ENCODE measurements at regions not wholly inside any gene's neighbourhood (a gene's known extent, or its start where the extent isn't known, plus 50 kb on each side); places are given as distances from the start of the nearest gene placed in this dataset.
"Not testable (repeated sequence)": the region's sequence is repeated elsewhere in the genome, so short reads cannot be mapped to it uniquely, and the experiment has no call there.

DNA sequence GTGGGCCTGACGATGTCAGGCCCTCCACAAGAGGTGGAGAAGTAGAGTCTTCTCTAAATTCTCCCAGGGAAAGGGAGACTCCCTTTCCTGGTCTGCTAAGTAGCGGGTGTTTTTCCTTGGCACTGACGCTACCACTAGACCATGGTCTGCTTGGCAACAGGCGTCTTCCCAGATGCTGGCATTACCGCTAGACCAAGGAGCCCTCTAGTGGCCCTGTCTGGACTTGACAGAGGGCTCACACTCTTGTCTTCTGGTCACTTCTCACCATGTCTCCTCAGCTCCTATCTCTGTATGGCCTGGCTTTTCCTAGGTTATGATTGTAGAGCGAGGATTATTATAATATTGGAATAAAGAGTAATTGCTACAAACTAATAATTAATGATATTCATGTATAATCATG, 51.1 kb upstream of the RASSF6 start:
- DNase-seq: not testable (repeated sequence)

DNA sequence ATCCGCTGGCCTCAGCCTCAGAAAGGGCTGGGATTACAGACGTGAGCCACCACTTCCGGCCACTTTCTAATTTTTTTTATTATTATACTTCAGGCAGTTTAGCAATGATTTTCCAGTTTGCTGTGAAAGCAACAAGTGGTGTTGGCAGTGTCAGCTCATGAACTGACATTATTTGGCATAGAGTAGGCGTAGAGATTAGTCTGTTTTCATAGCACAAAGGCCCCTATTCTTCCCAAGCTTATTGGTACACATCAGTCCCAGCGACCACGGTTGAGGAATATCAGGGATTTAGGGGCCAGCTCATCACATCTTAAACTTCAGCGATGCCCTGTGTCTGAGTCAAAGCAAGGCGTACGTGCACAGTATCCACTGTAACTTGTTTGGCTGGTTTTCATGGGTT, 53.0 kb upstream of the RASSF6 start:
- no peak for DNase-seq

DNA sequence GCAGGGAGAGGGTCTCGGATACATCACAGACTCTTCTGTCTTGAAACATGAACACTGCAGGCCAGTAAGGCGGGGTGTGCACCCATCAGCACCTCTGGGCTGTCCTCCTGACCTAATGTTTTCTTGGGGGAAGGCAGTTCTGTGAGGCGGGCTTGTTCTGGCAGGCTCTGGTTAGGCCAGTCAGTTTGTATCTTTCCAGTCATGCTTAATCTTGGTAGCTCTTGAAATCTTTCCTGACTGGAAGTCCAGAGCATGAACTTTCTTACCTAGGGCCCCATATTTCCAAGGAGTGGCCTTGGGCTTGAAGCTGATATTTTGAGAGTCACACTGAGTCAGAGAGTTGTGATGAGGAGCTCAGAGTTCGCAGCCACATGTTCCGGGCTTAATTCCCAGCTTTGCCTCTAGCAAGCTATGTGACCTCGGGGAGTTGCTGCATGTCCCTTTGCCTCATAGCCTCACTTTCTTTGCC, 54.2 kb upstream of the RASSF6 start:
- DNase-seq: no peak

DNA sequence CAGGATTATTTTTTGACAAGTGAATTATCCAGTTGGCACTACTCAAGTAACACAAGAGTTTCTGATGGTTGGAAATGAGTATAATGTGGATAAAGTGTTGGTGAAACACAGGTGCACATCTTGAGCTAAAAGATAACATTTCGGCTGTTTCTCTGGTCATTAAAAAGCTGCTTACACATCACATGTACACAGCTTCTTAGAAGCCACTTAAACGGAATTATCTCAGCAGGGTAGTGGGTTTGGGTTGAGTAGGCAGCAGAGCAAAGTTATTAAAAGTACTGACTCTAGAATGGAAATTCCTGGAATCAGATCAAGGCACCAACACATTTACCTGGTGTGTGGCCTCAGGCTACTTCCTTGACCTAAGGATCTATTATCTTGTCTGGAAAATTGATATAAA, 55.4 kb upstream of the RASSF6 start:
- no peak for DNase-seq

DNA sequence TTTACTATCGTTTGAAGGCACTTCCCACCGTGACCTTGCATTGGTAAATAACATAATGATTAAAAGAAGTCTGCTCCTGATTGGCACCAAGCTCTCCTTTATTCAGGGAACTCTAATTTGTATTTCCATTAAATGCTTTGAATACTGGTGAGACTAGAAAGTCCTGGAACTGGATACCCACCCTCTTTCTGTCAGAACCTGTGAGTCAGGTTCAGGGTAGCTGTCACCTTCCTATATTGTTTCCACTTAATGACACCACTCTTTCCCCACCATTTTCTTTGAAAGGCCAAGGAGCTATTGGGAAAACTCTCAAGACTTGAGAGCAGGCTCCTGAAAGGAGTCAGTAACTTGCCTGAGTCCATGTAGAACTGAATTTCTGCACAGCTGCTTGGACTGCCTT, 55.9 kb upstream of the RASSF6 start:
- no peak for DNase-seq

DNA sequence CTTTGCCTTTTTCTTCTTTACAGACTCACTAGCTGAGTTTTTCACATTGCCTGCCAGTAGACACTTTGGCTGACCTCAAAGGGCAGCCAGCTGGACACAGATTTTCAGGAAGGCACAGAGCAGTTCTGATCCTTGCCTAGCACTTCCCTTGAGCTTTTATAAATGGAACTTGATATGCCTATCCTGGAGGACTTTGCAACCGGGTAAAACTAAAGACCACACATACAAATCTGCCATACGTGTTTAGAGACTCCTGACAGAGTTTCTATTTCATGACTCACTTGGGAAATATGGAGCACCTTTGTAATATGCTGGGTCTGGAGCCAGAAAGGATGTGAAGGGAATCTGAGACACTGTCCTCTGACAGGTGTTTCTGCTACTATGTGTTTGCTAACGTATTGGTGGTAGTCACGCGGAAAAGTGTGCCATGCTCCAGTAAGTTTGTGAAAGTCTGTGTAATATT, 56.7 kb upstream of the RASSF6 start:
- DNase-seq: peak; percentile 91

DNA sequence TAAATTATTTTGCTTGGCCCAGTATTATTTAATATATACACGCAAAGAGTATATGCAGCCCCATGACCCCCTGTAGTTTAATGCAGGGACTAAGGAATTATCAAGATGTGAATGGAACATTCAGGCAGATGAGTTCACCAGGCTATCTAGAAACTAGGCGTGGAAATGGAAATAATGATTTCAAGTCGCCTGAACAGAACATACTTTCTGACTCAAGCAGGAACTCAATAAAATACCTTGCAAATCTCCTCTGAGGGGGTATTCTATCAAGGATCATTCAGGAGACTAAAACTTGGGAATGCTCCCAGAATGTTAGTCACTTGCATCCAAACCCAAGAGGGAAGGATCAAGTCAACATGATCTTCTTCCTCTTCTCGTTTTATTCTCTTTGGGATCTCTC, 59.6 kb upstream of the RASSF6 start:
- DNase-seq: no peak

DNA sequence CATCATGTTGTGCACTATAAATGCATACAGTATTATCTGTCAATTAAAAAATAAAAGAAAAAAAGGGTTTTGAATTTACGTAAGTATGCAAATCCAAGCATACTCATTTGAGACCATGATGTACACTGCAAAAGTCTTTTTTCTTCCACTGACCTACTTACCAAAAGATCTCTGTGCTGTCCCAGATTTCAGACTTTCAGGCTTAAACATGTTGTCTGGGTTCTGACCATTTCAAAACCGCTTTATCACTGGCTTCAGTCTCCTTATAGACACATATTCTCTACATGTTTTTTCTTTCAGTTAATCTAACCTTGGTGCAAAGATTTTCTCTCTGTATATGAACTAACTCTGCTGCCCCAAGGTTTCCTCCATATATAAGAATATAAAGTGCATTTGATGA, 58.6 kb upstream of the CXCL8 start:
- no peak for DNase-seq

DNA sequence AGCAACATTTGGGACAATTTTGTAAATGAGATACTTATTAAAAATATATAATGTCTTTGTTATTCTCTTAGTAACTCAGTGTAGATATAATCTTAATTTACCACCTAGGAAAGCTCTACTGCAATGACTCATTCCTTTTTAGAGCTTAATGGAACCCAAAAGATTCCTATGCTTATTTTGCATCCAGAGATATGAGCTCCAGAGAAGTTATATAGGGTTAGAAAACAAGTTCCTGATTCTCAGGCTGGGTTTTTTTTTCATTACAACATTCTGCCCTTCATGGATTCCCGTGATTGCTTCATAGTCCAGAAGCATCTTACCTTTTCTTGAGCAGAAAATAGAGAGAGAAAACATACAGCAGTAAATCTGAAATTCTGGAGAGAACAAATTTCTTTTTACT, 57.9 kb upstream of the CXCL8 start:
- DNase-seq: no peak

DNA sequence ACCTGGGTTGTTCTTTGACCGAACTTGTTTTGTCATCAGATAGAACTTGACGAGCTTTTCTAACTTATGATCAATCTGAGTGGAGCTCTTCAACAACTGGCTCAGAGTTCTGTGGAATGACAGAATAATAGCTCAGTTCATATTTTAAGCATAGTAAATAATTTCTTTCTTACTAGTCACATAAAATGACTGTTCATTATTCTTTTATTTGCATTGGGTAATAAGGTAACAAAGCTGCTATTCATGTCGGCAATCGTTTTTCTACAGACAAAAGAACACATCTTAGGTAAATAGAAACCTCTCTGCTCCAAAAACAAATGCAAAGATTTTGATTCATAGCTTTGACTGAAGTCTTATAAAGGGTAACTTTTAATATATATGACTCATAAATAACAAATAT, 57.3 kb upstream of the CXCL8 start:
- no peak for DNase-seq

DNA sequence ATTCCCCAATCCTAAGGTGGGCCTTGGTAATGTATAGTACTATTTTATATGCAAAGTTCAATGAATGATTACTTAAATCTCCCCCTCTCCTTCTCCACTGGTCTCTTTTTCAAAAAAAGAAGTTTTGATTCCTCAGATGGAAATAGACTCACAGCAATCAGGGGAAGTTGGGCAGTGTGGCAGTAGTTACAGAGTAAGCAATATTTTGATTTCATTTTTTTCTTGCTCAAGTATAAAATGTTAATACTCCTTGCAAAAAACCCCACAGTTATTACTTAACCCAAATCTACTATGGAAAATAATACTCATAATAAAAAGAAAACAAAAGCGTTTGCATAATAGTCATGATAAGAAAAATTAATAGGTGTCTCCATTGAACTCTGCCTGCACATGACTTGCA, 56.9 kb upstream of the CXCL8 start:
- no peak for DNase-seq

DNA sequence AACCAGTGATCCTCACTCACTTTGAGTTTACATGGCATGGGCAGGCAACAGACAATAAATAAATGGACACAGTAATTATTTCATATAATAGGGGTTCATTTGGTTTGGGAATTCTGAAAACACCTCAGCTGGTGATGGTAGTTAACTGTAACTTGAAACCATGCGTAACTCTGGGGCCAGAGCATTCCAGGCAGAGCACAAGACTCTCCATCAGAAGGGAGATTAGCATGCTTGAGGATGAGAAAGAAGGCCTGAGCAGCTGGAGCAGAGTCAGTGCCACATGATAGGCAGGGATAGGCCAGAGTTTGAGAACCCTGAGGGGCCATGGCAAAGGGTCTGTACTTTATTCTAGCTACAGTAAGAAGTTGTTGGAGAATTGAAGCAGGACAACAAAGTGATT, 56.3 kb upstream of the CXCL8 start:
- no peak for DNase-seq

DNA sequence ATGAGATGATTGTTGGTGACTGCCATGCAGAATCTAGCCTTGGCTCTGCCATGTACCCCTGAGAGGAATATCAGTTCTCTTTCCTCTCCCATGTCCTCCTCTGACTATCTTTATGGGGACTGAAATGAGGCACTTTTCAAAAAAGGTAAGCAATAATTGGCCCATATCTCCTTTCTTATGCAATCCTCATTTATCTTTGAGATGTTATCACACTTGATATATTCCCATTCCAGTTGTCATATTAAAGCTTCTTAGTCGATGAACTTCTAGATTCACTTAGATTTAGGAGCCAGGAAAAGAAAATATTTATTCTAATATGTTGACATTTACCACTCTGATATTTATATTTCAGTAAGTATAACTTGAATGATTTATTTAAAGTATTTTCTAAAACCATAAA, 55.3 kb upstream of the CXCL8 start:
- no peak for DNase-seq

DNA sequence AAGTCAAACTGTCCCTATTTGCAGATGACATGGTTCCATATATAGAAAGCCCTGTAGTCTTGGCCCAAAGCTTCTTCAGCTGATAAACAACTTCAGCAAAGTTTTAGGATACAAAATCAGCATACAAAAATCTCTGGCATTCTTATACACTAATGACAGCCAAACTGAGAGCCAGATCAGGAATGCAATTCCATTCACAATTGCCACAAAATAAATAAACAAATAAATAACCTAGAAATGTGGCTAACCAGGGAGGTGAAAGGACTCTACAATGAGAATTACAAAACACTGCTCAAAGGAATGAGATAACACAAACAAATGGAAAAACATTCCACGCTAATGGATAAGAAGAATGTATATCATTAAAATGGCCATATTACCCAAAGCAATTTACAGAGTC, 52.9 kb upstream of the CXCL8 start:
- no peak for DNase-seq

DNA sequence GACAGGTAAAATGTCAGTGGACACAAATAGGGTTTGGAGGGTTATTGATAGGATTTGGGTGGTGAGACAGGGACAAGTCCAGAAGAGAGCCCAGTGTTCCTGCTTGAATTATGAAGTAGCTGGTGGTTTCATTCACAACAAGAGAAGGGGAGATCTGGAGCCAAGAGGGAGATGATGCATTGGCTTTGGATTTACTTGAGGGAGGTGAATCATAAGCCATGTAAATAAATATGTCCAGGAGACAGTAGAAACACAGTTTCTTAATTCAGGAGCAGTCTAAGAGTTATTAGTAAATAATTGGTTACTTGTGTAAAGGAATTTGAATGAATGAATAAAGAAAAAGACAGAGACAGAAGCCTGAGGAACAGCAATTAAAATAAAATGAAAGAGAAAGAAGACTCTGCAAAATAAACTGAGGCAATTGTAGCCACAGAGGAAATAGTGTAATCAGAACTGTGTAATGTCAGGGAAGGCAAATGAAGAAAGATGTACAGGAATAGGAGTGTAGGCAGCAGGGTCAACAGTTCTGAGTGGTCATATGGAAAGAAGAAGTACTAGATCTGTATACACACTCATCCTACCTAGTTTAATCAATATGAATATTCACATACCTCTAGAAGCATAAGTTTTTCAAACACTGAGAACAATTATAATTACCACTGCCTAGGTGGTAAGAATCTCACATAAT, 50.2 kb upstream of the CXCL8 start:
- DNase-seq: no peak

All from NCI-H510A (cell line).